Neural cell (in vitro differentiated cells): ENCODE measurements at regions not wholly inside any gene's neighbourhood (a gene's known extent, or its start where the extent isn't known, plus 50 kb on each side); places are given as distances from the start of the nearest gene placed in this dataset.

ENCODE experiments used
- TAF1 ChIP-seq: IDR thresholded peaks from 2 replicates; pipeline ENCODE4 v1.6.1; 2012; ENCODE audit warnings: low read depth
- TF ChIP-seq, protein P1 (sequence below): fragments of 450-650 bp; IDR thresholded peaks from 2 replicates; pipeline ENCODE4 v1.5.1; 2014; ENCODE audit warnings: antibody characterized with exemption, mild to moderate bottlenecking, moderate library complexity; ENCODE audit not compliant: poor library complexity, severe bottlenecking

DNA sequence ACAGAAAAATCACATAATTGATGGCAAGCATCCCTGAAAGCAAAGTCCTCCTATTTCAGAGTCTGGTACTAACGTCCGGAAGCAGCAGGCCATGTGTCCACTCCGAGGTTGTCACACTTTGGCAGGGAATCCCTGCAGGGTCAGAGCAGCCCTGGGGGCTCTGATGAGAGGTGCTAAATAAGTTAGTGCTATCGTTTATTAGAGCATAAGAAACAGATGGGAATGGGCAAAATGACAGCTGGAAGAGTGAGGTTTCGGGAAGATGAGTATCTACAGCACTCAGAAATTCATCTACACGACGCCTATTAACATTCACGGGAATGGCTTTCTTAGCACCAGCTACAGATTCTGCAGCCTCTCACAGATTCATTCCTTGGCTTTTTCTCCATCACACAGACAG is 465.4 kb upstream of the PSMD7 start:
- no peak for TF ChIP-seq TAF1
- TF ChIP-seq, protein P1, sequence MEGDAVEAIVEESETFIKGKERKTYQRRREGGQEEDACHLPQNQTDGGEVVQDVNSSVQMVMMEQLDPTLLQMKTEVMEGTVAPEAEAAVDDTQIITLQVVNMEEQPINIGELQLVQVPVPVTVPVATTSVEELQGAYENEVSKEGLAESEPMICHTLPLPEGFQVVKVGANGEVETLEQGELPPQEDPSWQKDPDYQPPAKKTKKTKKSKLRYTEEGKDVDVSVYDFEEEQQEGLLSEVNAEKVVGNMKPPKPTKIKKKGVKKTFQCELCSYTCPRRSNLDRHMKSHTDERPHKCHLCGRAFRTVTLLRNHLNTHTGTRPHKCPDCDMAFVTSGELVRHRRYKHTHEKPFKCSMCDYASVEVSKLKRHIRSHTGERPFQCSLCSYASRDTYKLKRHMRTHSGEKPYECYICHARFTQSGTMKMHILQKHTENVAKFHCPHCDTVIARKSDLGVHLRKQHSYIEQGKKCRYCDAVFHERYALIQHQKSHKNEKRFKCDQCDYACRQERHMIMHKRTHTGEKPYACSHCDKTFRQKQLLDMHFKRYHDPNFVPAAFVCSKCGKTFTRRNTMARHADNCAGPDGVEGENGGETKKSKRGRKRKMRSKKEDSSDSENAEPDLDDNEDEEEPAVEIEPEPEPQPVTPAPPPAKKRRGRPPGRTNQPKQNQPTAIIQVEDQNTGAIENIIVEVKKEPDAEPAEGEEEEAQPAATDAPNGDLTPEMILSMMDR: no peak
